ENCODE measurements at regions not wholly inside any gene's neighbourhood (a gene's known extent, or its start where the extent isn't known, plus 50 kb on each side); places are given as distances from the start of the nearest gene placed in this dataset.

GRCh38 chr6:15829156-15829555 lies 166.3 kb upstream of the DTNBP1 start:
- no peak for TF ChIP-seq CTCF (conservative IDR thresholded peaks at IDR 0.05)
- H3K27ac ChIP-seq: no peak overlapping the region

GRCh38 chr6:15827496-15828255 lies 164.8 kb upstream of the DTNBP1 start:
- no peak for TF ChIP-seq CTCF (conservative IDR thresholded peaks at IDR 0.05)
- no peak overlapping the region for H3K27ac ChIP-seq

GRCh38 chr6:15826814-15827318 lies 164.0 kb upstream of the DTNBP1 start:
- no peak for TF ChIP-seq CTCF (conservative IDR thresholded peaks at IDR 0.05)
- no peak overlapping the region for H3K27ac ChIP-seq

- TF ChIP-seq CTCF (conservative IDR thresholded peaks at IDR 0.05): no peak
These were observed 162.6 kb upstream of the DTNBP1 start for GRCh38 chr6:15825332-15825930.

GRCh38 chr6:15824811-15825210 lies 162.0 kb upstream of the DTNBP1 start:
- TF ChIP-seq CTCF (conservative IDR thresholded peaks at IDR 0.05): no peak
- H3K27ac ChIP-seq: no peak overlapping the region

More at GRCh38 chr6:15825332-15825930, 162.6 kb upstream of the DTNBP1 start:
- H3K27ac ChIP-seq: no peak overlapping the region

- no peak overlapping the region for H3K27ac ChIP-seq
- no peak for TF ChIP-seq CTCF (conservative IDR thresholded peaks at IDR 0.05)
These were observed 161.1 kb upstream of the DTNBP1 start for GRCh38 chr6:15823838-15824414.

GRCh38 chr6:15822835-15823234 lies 160.0 kb upstream of the DTNBP1 start:
- no peak for TF ChIP-seq CTCF (conservative IDR thresholded peaks at IDR 0.05)
- no peak overlapping the region for H3K27ac ChIP-seq
